ENCODE measurements at regions not wholly inside any gene's neighbourhood (a gene's known extent, or its start where the extent isn't known, plus 50 kb on each side); places are given as distances from the start of the nearest gene placed in this dataset.

DNA sequence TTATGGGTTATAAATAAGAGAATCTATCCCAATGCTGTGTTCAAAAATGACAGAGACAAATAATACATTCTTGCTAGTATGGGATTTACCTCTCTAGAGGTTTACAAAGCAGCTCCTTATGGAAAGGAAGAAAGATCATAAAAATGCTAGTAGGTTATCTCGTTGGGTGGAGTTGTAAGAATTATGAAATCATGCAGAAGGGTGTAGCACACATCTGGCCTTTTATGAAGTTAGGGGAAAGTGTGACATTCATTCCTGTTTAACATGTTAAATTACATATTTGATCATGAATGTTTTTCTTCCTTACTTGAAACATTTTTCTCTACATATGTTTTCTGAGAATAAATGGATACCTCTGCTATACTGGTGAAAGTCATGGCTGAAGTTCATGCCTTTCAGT is 414.2 kb downstream of the SH3GL2 start:
- TF ChIP-seq, protein P1, sequence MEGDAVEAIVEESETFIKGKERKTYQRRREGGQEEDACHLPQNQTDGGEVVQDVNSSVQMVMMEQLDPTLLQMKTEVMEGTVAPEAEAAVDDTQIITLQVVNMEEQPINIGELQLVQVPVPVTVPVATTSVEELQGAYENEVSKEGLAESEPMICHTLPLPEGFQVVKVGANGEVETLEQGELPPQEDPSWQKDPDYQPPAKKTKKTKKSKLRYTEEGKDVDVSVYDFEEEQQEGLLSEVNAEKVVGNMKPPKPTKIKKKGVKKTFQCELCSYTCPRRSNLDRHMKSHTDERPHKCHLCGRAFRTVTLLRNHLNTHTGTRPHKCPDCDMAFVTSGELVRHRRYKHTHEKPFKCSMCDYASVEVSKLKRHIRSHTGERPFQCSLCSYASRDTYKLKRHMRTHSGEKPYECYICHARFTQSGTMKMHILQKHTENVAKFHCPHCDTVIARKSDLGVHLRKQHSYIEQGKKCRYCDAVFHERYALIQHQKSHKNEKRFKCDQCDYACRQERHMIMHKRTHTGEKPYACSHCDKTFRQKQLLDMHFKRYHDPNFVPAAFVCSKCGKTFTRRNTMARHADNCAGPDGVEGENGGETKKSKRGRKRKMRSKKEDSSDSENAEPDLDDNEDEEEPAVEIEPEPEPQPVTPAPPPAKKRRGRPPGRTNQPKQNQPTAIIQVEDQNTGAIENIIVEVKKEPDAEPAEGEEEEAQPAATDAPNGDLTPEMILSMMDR (IDR thresholded peaks at IDR 0.05), result no peak
- TF ChIP-seq POLR2AphosphoS5 (IDR thresholded peaks at IDR 0.05) (no peak), POLR2A (IDR thresholded peaks at IDR 0.05) (no peak)

Data from prostate gland (tissue), 2 donors.